Mammary epithelial cell (primary cell): ENCODE measurements at regions not wholly inside any gene's neighbourhood (a gene's known extent, or its start where the extent isn't known, plus 50 kb on each side); places are given as distances from the start of the nearest gene placed in this dataset.

Experiments
- CTCF ChIP-seq, 2 donors: IDR thresholded peaks in 1 of 2; conservative IDR thresholded peaks in 1 of 2; 2 replicates each; pipeline ENCODE4 v1.5.1; 2011 to 2012; ENCODE audit warnings: inconsistent platforms in 2 of 2, low read length in 2 of 2, mild to moderate bottlenecking in 2 of 2, control low read depth in 1 of 2, low read depth in 1 of 2; ENCODE audit not compliant: insufficient read depth in 1 of 2; ENCODE audit errors: extremely low read depth in 1 of 2
- EZH2 ChIP-seq: IDR thresholded peaks from 2 replicates; pipeline ENCODE4 v1.6.1; 2012; ENCODE audit warnings: low read length, inconsistent platforms, borderline replicate concordance

DNA sequence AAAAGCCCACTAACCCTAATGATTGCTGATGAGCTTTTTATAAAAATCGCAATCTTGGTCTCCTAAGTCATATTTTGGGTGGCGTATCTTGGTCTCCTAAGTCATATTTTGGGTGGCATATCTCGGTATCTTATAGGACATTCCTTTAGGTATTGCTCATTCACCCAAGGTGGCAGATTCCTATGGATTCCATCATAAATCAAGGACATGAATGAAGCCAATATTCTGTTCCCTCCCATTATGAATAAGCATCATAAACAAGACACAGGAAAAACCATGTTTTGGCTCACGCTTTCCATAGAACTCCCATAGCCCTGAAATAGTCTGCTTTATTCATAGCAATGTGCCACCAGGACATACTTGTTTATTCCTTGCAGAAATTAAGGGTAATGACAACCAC lies 95.0 kb upstream of the CD99 start:
- TF ChIP-seq EZH2 (no peak), CTCF (conservative IDR thresholded peaks at IDR 0.05 in 1 of 2, IDR thresholded peaks at IDR 0.05 in 1 of 2; ENCODE audit: extremely low read depth in 1 of 2, insufficient read depth in 1 of 2, low read depth in 1 of 2, low read length in 2 of 2) (no peak)
